H1 (cell line): ENCODE measurements at regions not wholly inside any gene's neighbourhood (a gene's known extent, or its start where the extent isn't known, plus 50 kb on each side); places are given as distances from the start of the nearest gene placed in this dataset.

Experiments
- CBX8 ChIP-seq: fragments of 300-800, 300-1000 bp; sonication (generic); IDR thresholded peaks from 2 replicates; pipeline ENCODE4 v1.7.1; 2016; ENCODE audit warnings: low read depth, low read length, borderline replicate concordance
- KDM1A ChIP-seq: fragments of 200-600, 300-600 bp; sonication (generic); IDR thresholded peaks from 2 replicates; pipeline ENCODE4 v1.7.1; 2016; ENCODE audit warnings: mild to moderate bottlenecking, low read length, borderline replicate concordance
- PHF8 ChIP-seq: fragments of 200-600 bp; sonication (generic); conservative IDR thresholded peaks from 2 replicates; pipeline ENCODE4 v1.7.1; 2012; ENCODE audit warnings: low read depth, mild to moderate bottlenecking, inconsistent platforms, low read length, moderate library complexity
- RBBP5 ChIP-seq: IDR thresholded peaks from 2 replicates; pipeline ENCODE4 v1.7.1; 2012; ENCODE audit warnings: low read depth, mild to moderate bottlenecking, inconsistent platforms, low read length, moderate library complexity, borderline replicate concordance

GRCh38 chr9:1353291-1353690 is 303.1 kb downstream of the DMRT2 start (continued):
- TF ChIP-seq KDM1A (no peak), CBX8 (no peak), RBBP5 (no peak), PHF8 (no peak)
